ENCODE measurements at regions not wholly inside any gene's neighbourhood (a gene's known extent, or its start where the extent isn't known, plus 50 kb on each side); places are given as distances from the start of the nearest gene placed in this dataset.
"Not testable (repeated sequence)": the region's sequence is repeated elsewhere in the genome, so short reads cannot be mapped to it uniquely, and the experiment has no call there.

DNA sequence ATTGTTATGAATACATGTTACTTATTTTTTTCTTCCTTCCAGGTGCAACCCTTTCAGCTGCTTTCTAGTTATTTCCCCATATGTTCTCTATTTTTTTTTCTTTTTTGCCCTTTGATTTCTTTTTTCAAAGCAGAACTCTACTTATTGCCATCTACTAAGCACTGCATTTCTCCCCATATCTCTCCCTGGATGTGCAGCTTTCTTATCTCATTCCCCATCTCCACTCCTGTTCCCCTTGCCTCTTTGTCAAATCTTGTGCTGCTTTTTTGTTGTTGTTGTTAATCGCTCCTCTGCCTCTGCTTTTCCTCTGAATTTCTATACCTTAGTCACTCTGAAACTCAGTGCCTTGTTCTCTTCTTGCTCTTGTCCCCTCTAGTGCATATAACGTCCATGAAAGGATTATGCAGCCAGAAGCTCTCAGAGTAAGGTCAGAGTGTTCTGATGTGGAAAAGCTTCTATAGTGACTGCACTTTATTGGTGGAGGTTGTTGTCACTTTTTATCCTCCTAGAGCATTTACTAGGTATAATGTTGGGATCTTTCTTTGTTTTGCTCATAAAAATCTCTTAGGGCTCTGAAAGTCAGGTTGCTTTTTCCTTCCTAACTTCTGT is 51.1 kb upstream of the JADE1 start:
- intact Hi-C loops (cut with micrococcal nuclease) = no loop called here

DNA sequence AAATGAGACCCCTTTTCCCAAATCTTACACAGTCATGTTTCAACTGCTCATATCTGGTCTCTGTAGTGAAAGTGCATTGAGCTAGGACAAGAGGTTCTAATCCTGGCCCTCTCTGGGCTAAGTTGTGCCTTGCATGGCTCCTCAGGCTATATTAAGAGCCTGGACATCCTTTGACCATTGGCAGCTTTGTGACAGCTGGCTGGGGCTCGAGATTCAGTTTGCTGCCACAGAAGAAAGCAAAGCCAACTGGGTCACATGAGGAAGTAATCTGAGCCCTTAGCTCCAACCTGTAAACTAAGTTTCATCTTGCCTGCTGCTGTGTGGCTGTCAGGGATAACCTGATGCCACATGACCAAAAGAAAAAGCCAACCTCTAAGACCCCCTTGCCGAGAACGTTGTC is 51.8 kb upstream of the JADE1 start:
- intact Hi-C loops (cut with micrococcal nuclease) = no loop called here

DNA sequence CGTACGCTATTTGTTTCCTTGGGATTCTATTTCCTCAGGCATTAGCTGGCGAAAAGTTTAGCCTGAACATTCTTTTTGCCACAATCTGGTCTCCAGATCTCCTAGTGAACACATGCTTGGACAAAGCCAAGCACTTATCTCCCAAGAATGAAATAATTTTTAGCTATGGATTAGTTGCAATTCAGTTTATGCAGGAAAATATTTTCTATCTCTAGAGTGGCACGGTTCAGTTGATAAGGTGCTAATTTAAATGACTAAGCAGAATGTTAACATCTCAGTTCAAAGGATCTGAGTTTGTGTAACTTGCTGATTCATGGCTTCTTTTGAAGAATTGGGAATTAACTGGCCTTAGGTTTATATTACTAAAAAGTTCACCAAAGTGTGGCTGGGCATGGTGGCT is 58.1 kb upstream of the JADE1 start:
- intact Hi-C loops (cut with micrococcal nuclease) = no loop called here

DNA sequence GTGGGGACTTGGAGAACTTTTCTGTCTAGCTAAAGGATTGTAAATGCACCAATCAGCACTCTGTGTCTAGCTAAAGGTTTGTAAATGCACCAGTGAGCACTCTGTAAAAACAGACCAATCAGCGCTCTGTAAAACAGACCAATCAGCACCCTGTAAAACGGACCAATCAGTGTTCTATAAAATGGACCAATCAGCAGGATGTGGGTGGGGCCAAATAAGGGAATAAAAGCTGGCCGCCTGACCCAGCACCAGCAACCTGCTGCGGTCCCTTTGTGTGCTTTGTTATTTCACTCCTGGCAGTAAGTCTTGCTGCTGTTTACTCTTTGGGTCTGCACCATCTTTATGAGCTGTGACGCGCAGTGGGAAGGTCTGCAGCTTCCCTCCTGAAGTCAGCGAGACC is 67.8 kb upstream of the JADE1 start:
- intact Hi-C loops (cut with micrococcal nuclease) = not testable (repeated sequence)

DNA sequence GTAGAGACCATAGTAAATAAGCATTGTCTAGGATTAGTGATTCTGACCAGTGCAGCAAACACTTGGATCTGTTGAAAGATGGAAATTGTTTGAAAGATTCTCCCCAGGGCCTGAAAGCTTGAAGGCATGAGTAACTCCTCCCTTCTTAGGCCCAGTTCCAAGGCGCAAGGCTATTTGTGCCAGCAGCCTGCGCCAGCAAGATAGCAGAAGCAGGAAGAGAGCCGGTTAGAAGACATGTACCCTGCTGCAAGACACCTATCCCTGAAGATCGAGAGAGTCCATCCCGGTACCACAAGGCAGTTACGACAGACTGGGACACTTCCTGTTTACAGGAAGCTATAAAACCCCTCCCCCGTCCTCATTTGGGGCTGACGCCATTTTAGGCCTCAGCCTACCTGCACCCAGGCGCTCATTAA is 72.4 kb upstream of the JADE1 start:
- intact Hi-C loops (cut with micrococcal nuclease) = no loop called here

DNA sequence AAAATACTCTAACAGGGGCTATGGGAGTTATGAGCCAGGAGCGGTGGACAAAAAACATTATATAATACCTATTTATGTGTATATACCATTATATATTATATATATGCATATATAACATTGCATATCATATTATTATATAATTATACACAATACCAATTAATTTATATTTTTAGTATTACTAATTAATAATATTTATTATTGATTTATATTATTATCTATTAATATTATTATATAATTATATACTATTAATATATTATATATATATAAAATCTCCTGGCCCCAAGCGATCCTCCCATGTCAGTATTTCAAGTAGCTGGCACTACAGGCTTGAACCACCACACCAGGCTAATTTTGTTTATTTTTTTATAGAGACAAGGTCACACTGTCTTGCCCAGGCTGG is 73.8 kb upstream of the JADE1 start:
- intact Hi-C loops (cut with micrococcal nuclease) = no loop called here

DNA sequence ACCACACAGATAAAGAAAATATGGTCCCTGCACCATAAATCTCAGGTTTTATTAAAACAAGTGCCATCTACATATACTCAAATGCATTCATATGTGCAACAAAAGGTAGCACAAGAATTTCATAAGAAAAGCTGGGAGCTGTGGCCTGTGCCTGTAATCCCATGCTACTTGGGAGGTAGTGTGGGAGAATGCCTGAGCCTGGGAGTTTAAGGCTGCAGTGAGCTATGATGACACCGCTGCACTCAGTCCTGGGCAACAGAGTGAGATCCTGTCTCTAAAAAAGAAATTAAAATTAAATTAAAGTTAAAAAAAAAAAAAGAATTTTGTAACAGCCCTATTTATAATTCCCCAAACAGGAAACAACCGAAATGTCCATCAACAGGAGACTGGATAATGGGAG is 81.3 kb upstream of the JADE1 start:
- intact Hi-C loops (cut with micrococcal nuclease) = no loop called here

DNA sequence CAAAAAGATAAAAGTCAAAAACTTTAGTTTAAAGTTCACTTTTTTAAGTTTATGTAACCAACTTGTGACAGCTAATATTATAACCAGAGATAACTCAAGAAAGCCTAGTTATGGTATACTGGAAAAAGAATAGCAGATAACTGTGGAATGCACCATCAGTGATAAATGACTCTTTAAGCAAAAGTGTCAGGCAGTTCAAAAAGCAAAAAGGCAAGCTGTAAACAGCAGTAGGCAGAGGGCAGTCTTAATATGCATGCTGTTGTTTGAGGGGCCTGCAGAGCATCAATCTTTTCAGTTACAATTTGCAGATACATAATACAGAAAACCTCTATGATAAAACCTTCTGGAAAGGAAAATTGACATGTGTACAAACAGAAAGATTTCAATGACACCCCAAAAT is 81.8 kb upstream of the JADE1 start:
- intact Hi-C loops (cut with micrococcal nuclease) = no loop called here

DNA sequence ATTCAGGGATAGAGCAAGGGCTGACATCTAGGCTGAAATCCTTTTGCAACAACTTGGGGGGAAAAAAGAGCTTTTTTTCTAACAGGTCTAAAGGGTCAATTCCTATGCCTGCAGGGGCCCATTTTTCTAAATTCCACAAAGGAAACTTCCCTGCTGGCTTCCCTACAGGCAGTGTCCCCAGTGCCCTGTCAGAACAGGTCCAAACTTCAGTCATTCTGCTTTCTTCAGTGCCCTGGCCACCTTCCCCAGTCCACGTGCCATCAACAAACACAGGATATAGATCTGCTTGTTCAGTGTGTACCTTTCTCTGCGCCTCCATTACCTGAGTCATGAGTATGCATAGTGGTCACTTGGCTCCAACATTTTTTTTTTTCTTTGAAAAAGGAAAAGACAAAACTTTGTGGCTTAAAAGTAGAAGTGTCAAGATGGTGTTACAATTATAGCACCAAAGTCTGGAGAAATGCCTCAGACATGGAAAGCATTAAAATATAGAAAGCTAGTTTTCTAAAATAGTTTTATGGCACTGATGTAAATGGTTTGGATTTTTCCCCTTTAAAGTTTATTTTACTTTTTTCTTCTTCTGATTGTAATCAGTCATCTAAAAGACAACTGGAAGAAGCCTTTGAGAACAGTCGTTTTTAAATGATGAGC is 84.0 kb upstream of the JADE1 start:
- intact Hi-C loops (cut with micrococcal nuclease) = no loop called here

DNA sequence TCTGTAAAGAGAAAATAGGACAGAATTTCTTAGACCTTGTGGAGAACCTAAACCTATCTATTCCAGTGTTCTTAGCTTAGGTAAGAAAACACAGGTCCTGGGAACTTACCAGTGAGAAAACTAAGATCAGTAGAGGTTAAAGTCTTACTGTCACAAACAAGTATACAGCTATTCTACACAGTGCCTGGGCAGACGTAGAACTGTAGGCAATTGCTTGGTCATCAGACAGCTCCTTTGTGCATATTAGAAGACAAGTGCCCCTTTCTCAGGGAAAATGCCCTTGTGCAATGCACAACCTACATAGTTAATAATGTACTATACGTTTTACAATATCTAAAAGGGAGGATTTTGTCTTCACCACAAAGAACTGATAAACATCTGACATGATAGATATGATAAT is 86.6 kb upstream of the JADE1 start:
- intact Hi-C loops (cut with micrococcal nuclease) = no loop called here

DNA sequence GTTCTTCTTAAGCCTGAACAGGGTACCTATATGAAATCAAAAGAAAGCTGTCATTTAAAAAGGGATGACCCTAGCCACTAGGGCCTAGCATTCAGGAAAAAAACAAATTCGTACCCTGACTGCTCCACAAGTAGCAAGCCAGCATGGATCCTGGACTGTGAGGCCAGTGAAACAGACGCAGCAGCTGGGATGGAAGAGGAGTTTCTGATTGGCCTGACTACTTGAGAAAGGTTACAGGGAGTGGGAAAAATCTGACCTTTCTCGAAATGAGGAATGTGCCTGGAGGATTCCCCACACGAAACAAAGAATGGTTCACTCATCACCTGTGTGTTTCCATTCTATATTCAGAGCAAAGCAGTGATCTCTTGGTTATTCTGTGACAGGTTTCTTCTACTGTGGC is 87.6 kb upstream of the JADE1 start:
- intact Hi-C loops (cut with micrococcal nuclease) = no loop called here

DNA sequence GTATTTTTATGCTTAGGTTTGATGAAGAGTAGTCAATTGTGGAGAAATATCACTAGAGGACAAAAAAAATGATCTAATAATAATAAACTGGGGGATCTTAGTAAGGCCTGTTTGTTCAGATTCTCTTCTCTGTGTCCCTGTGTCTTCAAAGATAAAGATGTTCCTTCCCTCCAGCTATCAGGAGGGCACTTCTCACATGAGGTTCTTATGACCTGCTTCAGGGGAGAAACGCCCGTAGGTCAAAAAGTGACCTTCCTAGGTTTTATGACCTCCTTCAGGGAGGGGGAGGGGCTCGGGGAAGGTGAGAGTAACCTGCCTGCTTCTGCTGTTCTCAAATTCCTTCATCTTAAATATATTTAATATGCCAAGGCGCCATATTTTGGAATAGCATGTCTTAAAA is 89.2 kb upstream of the JADE1 start:
- intact Hi-C loops (cut with micrococcal nuclease) = no loop called here

DNA sequence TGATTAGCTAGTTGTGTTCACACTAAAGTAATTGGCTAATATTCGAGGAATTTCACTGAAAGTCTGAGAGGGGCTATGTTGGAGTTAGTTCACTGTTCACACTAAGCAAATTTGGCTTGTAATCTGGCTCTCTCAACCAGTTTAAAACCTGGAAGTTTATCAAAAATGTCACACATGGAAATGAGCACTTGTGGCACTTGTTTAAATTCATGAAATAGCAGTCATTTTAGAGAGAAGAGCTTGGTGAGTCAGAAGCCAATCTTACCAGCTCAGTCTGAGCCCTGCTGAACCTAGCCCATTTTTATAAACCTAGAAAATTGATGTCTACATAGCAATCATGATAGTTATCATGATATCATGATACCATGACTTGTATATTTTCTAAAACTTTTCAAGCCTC is 90.7 kb upstream of the JADE1 start:
- intact Hi-C loops (cut with micrococcal nuclease) = no loop called here

DNA sequence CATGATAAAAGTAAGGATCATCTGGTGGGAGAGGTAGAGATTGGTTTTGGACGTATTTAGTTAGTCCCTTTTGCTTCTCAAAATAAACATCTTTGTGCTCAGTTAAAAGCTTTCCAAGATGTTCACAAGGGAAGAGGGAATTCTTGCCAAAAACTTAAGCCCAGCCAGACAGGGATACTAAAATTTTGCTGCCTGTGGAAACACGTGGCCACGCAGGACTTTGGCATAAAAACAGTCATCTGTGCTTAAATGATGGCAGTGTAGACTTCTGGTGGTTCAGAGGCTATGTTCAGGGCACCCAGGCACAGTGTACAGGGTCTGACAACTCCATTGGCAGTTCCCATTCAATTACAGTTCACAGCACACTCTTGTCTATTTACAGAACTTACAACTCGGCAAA is 93.2 kb upstream of the JADE1 start:
- intact Hi-C loops (cut with micrococcal nuclease) = no loop called here

DNA sequence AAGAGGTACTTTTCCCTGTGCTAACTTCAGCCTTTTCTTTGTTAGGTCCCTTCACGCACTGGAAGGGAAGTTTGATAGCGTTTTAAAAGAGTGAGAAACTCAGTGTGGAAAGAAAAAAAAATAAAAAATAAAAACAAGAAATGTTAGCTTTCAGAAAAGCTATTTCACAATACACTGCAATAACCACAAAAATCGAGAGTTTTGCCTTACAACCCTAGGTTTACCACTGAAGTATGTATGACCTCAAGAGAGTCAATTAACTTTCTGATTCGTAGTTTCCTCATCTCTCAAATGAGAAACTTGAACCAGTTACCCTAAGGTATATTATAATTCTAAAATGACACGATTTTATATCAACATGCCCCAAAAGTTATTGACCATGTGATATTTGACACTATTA is 93.9 kb upstream of the JADE1 start:
- intact Hi-C loops (cut with micrococcal nuclease) = no loop called here

DNA sequence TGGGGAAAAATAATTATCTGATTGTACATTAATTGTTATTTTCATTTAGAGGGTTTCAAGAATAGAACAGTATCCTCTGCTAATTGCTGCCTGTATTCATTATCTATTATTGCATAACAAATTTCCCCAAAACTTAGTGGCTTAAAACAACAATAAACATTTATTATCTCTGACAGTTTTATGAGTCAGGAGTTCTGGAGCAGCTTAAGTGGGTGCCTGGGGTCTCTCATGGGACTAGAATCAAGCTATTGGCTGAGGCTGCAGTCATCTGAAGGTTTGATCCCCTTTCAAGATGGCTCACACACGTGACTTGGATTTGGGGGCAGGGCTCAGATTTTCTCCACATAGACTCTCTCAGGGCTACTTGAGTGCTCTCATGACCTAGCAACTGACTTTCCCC is 98.1 kb upstream of the JADE1 start:
- intact Hi-C loops (cut with micrococcal nuclease) = no loop called here

DNA sequence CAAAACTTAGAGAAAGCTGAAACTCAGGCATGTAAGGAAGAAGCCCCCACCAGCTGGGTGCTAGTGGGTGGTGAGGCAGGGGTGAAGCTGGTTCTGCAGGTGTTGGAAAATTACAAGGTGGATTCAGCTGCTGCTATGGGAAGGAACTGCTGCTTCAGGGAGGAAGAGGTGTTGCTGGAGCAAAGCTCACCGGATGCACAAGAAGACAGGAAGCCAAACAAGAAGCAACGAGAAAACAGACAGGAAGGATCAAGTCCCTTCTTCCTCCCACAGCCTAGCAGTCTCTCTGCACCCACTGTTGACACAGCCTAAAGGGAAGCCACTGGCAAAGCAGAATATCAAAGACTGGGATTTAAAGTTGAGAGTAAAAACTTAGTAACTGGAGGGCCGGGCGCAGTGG is 100.2 kb upstream of the JADE1 start:
- intact Hi-C loops (cut with micrococcal nuclease) = no loop called here

DNA sequence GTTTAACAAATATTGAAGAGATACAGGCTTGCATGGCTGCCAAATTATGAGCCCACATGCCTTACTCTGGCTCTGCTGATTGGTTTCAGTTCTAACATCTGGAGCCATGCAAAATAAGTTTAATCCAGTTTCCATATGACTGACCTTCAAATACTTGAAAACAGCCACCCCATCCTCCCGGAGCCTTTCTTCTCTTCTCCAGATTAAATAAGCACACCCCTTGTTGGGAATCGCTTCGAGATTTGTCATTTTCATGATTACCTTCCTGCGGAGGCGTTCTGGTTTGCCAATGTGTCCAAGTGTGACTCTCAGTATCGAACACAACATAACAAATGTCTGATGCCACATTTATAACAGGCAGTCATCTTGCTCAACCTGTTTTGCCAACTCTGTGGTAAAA is 101.6 kb upstream of the JADE1 start:
- intact Hi-C loops (cut with micrococcal nuclease) = no loop called here

DNA sequence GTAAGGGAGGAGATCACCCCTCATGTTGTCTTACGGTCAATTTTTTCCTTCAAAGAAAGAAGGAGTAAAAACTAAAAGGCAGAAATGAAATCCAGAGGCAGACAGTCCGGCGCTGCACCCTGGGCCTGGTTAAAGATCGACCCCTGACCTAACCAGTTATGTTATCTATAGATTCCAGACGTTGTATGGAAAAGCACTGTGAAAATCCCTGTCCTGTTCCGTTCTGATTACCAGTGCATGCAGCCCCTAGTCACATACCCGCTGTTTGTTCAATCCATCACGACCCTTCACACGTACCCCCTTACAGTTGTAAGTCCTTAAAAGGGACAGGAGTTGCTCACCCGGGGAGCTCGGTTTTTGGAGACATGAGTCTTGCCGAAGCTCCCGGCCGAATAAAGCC is 105.6 kb upstream of the JADE1 start:
- intact Hi-C loops (cut with micrococcal nuclease) = no loop called here

DNA sequence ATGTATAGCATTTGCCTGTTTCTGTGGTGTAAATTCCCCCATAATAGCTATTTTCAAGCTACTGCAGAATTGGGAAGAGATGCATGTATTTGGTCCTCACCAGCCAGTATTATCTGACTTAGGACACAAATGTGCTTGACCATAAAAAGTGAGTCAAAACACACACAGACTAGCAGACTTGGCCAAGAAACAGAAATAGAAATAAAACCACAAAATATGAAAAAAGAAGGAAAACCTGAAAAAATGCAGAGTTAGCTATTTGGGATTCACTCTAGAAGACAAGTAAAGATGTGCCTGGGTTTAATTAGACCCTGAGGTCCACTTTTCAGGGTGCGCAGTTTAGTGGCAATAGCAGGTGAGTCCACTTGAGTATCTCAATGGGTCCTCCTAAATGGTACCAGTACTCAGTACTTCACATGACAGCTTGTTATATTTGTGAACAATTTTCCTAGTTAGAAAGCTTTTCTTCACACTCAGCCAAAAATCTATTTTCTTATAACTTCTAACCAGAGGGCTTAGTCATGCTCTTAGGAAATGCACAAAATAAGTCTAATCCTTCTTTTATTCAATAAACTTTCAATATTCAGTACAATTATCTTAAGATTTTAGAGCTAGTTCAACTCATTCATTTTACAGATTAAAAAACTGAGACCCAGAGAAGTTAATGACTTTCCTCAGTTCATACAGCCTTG is 108.7 kb upstream of the JADE1 start:
- intact Hi-C loops (cut with micrococcal nuclease) = no loop called here

DNA sequence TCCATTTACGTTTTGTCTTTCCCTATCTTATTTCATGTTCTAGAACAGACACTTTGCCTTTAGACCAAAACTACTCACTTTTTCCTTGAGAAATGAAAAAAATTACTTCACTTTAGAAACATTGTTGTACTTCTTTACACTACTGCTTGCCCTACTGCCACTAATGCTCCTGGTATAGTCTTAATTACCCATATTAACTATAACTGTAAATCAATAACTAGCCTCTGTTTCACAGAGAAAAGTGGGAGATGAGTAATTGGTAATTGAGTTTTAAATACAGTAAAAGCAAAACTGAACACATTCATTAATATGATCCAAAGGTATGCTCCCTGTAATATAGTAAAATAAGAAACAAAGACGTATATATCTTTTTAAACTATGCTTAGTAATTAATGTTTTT is 111.1 kb upstream of the JADE1 start:
- intact Hi-C loops (cut with micrococcal nuclease) = no loop called here

DNA sequence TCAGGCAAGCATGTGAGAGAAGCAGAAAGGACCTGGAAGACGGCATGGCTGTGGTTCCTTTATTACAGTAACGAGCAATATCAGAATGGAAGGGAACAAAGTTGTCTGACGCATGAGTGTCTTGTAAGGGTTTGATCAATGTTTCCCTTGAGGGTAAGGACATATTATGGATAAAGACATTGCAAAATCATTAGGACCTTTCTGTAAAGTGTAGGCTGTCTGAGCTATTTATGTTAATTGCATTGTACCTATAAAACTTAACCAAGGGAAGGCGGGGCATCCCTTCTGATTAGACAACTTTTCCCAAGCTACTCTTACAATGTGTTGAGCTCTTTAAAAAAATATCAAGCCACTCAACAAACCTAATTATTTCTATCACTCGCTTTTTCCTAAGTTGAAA is 112.2 kb upstream of the JADE1 start:
- intact Hi-C loops (cut with micrococcal nuclease) = no loop called here

DNA sequence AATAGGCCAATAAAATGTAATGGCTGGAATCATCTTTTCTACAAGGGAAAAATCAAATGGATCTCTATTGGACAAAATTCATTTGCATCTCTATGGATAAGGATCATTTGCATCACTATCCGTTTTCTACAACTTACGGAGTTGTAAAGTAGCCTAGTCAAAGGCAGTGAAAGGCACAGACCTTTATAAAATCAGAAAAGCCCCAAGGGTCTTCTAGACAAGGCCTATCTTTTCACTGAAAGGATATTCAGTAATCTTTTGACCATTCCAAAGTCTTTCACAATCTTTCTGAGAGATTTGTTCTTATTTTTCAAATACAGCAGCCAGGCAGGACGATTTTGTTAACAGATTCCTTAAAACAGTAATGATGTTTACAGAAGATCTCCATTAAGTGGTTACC is 119.5 kb upstream of the JADE1 start:
- intact Hi-C loops (cut with micrococcal nuclease) = no loop called here
